ENCODE measurements at regions not wholly inside any gene's neighbourhood (a gene's known extent, or its start where the extent isn't known, plus 50 kb on each side); places are given as distances from the start of the nearest gene placed in this dataset.

GRCh38 chr2:65739927-65740326, 307.5 kb upstream of the SPRED2 start:
- no peak overlapping the region for H3K4me3 ChIP-seq (ENCODE audit: control insufficient read depth, low read depth, low read length)
- no peak for TF ChIP-seq CTCF (IDR thresholded peaks at IDR 0.05; ENCODE audit: control insufficient read depth, insufficient read depth, low read depth, low read length, missing control alignments)
- DNase-seq (ENCODE audit: low read depth), result no peak

- no peak for TF ChIP-seq CTCF (IDR thresholded peaks at IDR 0.05; ENCODE audit: control insufficient read depth, insufficient read depth, low read depth, low read length, missing control alignments)
These were observed 305.1 kb upstream of the SPRED2 start for GRCh38 chr2:65737452-65738011.

GRCh38 chr2:65731476-65731875, 299.1 kb upstream of the SPRED2 start:
- no peak overlapping the region for H3K4me3 ChIP-seq (ENCODE audit: control insufficient read depth, low read depth, low read length)
- DNase-seq (ENCODE audit: low read depth), result no peak
- TF ChIP-seq CTCF (IDR thresholded peaks at IDR 0.05; ENCODE audit: control insufficient read depth, insufficient read depth, low read depth, low read length, missing control alignments), result no peak

More at GRCh38 chr2:65737452-65738011, 305.1 kb upstream of the SPRED2 start:
- DNase-seq (ENCODE audit: low read depth), result no peak
- no peak overlapping the region for H3K4me3 ChIP-seq (ENCODE audit: control insufficient read depth, low read depth, low read length)

GRCh38 chr2:65730186-65730585, 297.8 kb upstream of the SPRED2 start:
- no peak overlapping the region for H3K4me3 ChIP-seq (ENCODE audit: control insufficient read depth, low read depth, low read length)
- DNase-seq (ENCODE audit: low read depth), result no peak
- no peak for TF ChIP-seq CTCF (IDR thresholded peaks at IDR 0.05; ENCODE audit: control insufficient read depth, insufficient read depth, low read depth, low read length, missing control alignments)

- DNase-seq (ENCODE audit: low read depth), result no peak
These were observed 296.8 kb upstream of the SPRED2 start for GRCh38 chr2:65729246-65729645.

GRCh38 chr2:65728477-65729180, 296.2 kb upstream of the SPRED2 start:
- H3K4me3 ChIP-seq (ENCODE audit: control insufficient read depth, low read depth, low read length), result no peak overlapping the region
- TF ChIP-seq CTCF (IDR thresholded peaks at IDR 0.05; ENCODE audit: control insufficient read depth, insufficient read depth, low read depth, low read length, missing control alignments), result no peak
- no peak for DNase-seq (ENCODE audit: low read depth)

More at GRCh38 chr2:65729246-65729645, 296.8 kb upstream of the SPRED2 start:
- H3K4me3 ChIP-seq (ENCODE audit: control insufficient read depth, low read depth, low read length), result no peak overlapping the region
- no peak for TF ChIP-seq CTCF (IDR thresholded peaks at IDR 0.05; ENCODE audit: control insufficient read depth, insufficient read depth, low read depth, low read length, missing control alignments)
